Lung (tissue), 11 donors: ENCODE measurements at regions not wholly inside any gene's neighbourhood (a gene's known extent, or its start where the extent isn't known, plus 50 kb on each side); places are given as distances from the start of the nearest gene placed in this dataset.

Experiments used
- ATAC-seq: fragments of 200-7000 bp; cut with Tn5 transposase; one replicate; pipeline ENCODE4 v1.9.1; 2020; ENCODE audit warnings: moderate number of reproducible peaks; ENCODE audit not compliant: insufficient read depth, low FRiP score
- DNase-seq, 3 donors: peaks; one replicate each; pipeline ENCODE4 v3.0.0-alpha.2; 2013 to 2017
- H3K27ac ChIP-seq, 2 donors: one replicate each; pipeline ENCODE4 v1.5.1; 2013; ENCODE audit warnings: mild to moderate bottlenecking in 2 of 2, moderate library complexity in 2 of 2, control low read depth in 1 of 2, inconsistent platforms in 1 of 2, low read depth in 1 of 2, low read length in 1 of 2
- H3K27me3 ChIP-seq, 3 donors: one replicate each; pipeline ENCODE4 v1.5.1; 2013; ENCODE audit warnings: low read length in 2 of 3; ENCODE audit not compliant: control insufficient read depth in 3 of 3, insufficient read depth in 3 of 3
- H3K36me3 ChIP-seq, 4 donors: one replicate each; pipeline ENCODE4 v1.5.1; 2013; ENCODE audit warnings: low read length in 4 of 4, mild to moderate bottlenecking in 1 of 4, moderate library complexity in 1 of 4; ENCODE audit not compliant: control insufficient read depth in 4 of 4, insufficient read depth in 4 of 4
- H3K4me1 ChIP-seq, 5 donors: one replicate each; pipeline ENCODE4 v1.5.1; 2013; ENCODE audit warnings: low read length in 5 of 5, mild to moderate bottlenecking in 2 of 5, moderate library complexity in 1 of 5; ENCODE audit not compliant: control insufficient read depth in 5 of 5, insufficient read depth in 5 of 5
- H3K4me3 ChIP-seq: one replicate; pipeline ENCODE4 v1.5.1; 2013; ENCODE audit warnings: mild to moderate bottlenecking, control low read depth, moderate library complexity
- H3K9ac ChIP-seq, 2 donors: one replicate each; pipeline ENCODE4 v1.5.1; 2013; ENCODE audit warnings: low read length in 2 of 2, control low read depth in 1 of 2; ENCODE audit not compliant: insufficient read depth in 1 of 2
- H3K9me3 ChIP-seq, 4 donors: one replicate each; pipeline ENCODE4 v1.5.1; 2013; ENCODE audit warnings: low read length in 3 of 4, mild to moderate bottlenecking in 1 of 4, moderate library complexity in 1 of 4; ENCODE audit not compliant: control insufficient read depth in 4 of 4, insufficient read depth in 3 of 4
- WGBS, 2 donors: extraction: QIAGEN DNeasy Blood & Tissue Kit; methylation state at CpG; one replicate each; pipeline ENCODE4 v1.1.7; 2013; 5-methylcytosine and 5-hydroxymethylcytosine counted together
- TF ChIP-seq, protein P1 (sequence below): IDR thresholded peaks from 2 replicates; pipeline ENCODE4 v1.5.1; 2012; ENCODE audit warnings: mild to moderate bottlenecking; ENCODE audit errors: control extremely low read depth, extremely low read depth
- donor health status: control.
- donor health status: control.
- donor health status: Bipolar disorder and iron deficiency.
- donor health status: healthy.
- donor health status: DM: yes; HTN: yes; CAD: no.

DNA sequence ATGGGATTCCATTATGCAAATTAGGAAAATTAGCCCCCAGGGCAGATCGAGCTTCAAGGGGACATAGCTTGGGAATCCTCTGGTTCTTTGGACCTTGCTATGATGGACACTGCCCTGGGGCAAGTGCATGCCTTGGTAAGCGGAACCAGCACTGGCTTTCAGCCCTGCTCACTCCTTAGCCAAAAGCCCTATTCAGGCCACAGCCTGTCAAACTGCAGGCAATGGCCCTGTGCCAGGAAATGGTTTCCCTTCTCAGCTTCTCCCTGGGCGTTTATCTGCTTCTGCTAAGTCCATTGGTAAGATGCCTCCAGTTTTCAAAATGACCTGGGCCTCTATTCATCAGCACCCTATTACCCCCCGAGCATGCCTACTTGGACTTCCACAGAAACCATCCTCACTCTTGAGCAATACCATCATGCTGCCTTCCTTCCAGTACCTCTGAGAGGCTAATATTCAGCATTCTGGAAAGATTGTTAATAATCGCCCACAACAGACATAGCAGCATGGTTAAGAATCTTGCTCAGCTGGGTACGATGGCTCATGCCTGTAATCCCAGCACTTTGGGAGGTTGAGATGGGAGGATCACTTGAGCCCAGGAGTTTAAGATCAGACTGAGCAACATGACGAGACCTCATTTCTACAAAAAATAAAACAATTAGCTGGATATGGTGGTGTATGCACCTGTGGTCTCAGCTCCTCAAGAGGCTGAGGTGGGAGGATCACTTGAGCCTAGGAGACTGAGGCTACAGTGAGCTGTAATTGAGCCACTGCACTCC, 918.6 kb upstream of the AUTS2 start:
- DNase-seq (peak in 1 of 3 donors; percentile 35), ATAC-seq (no peak)
- 76 to 82% methylated on average over 7 of the region's 7 CpGs for WGBS, 2 donors

DNA sequence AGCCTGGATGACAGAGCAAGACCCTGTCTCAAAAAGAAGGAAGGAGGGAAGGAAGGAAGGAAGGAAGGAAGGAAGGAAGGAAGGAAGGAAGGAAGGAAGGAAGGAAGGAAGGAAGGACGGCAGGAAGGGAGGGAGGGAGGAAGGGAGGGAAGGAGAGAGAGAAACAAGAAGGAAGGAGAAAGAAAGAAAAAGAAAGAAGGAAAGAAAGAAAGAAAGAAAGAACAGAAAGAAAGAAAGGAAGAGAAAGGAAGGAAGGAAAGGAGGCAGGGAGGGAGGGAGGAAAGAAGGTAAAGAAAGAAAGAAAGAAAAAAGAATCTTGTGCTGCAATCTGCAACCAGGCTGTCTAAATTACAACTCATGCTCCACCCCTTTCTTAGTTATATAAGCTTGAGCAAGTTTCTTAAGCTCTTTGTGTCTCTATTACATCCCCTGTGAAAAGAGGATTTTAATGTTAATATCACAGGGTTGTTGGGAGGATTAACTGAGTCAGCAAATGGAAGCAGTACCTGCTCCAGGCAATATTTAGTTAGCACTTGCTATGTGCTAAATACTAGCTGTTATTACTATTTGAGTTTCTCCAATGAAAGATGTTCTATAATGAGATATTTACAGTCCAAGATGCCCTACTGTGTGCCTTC, 917.9 kb upstream of the AUTS2 start:
- Histone ChIP-seq H3K4me1 (peaks cover 0 to 2% (median 0%) of the 10 kb centered on the region in 5 donors), H3K4me3 (no peak overlapping the region), H3K27ac (no peak overlapping the region), H3K27me3 (no peaks in the 10 kb centered on the region), H3K36me3 (no peaks in the 10 kb centered on the region), H3K9me3 (peaks cover 0 to 7% (median 0%) of the 10 kb centered on the region in 4 donors), H3K9ac (no peak overlapping the region)
- 47 to 73% methylated on average over 1 of the region's 1 CpG for WGBS, 2 donors
- no peak for ATAC-seq
- TF ChIP-seq, protein P1, sequence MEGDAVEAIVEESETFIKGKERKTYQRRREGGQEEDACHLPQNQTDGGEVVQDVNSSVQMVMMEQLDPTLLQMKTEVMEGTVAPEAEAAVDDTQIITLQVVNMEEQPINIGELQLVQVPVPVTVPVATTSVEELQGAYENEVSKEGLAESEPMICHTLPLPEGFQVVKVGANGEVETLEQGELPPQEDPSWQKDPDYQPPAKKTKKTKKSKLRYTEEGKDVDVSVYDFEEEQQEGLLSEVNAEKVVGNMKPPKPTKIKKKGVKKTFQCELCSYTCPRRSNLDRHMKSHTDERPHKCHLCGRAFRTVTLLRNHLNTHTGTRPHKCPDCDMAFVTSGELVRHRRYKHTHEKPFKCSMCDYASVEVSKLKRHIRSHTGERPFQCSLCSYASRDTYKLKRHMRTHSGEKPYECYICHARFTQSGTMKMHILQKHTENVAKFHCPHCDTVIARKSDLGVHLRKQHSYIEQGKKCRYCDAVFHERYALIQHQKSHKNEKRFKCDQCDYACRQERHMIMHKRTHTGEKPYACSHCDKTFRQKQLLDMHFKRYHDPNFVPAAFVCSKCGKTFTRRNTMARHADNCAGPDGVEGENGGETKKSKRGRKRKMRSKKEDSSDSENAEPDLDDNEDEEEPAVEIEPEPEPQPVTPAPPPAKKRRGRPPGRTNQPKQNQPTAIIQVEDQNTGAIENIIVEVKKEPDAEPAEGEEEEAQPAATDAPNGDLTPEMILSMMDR = no peak
- DNase-seq = no peak

More for the DNA sequence above, 918.6 kb upstream of the AUTS2 start:
- peaks cover 0 to 8% (median 0%) of the 10 kb centered on the region in 4 donors for H3K9me3 ChIP-seq
- H3K9ac ChIP-seq = no peak overlapping the region
- H3K4me1 ChIP-seq = peaks cover 0 to 2% (median 0%) of the 10 kb centered on the region in 5 donors
- H3K4me3 ChIP-seq = no peak overlapping the region
- TF ChIP-seq, protein P1 = no peak
- no peaks in the 10 kb centered on the region for H3K36me3 ChIP-seq
- H3K27ac ChIP-seq = no peak overlapping the region
- no peaks in the 10 kb centered on the region for H3K27me3 ChIP-seq

DNA sequence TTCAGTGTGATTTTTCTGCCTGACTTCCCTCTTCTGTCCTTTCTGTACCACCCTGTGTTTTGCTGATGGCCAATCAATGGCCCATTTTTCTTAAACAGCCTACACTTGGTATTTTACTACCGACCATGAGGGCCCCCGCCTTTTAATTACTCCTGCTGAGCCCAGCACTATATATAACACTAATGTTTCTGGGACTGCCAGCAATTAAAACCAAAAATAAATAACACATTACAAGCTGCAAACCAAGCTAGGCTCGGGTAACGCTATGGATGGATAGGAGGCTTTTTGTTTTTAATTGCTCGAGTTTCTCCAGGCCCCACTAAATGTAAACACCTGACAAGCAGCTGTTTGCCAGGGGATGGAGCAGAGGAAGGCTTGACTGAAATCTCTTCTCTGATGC, 915.4 kb upstream of the AUTS2 start:
- DNase-seq = no peak
- ATAC-seq = no peak
- peaks cover 0 to 2% (median 0%) of the 10 kb centered on the region in 5 donors for H3K4me1 ChIP-seq
- WGBS, 2 donors = 44 to 56% methylated on average over 5 of the region's 5 CpGs
- H3K27ac ChIP-seq = no peak overlapping the region
- no peak overlapping the region for H3K4me3 ChIP-seq
- TF ChIP-seq, protein P1 = no peak
- H3K9me3 ChIP-seq = peaks cover 0 to 2% (median 0%) of the 10 kb centered on the region in 4 donors
- no peaks in the 10 kb centered on the region for H3K36me3 ChIP-seq
- H3K27me3 ChIP-seq = no peaks in the 10 kb centered on the region
- H3K9ac ChIP-seq = no peak overlapping the region
